Body of pancreas (tissue), 4 donors: ENCODE measurements at regions not wholly inside any gene's neighbourhood (a gene's known extent, or its start where the extent isn't known, plus 50 kb on each side); places are given as distances from the start of the nearest gene placed in this dataset.

Experiments used
- ATAC-seq: fragments of 150-250 bp; one replicate; pipeline ENCODE4 v1.9.1; 2016
- DNase-seq, 4 donors: peaks; one replicate each; pipeline ENCODE4 v3.0.0-alpha.2; 2019
- H3K27ac ChIP-seq, 4 donors: fragments of 200-600 bp; sonication (generic); 1 replicate in 3 of 4; 2 replicates in 1 of 4; pipeline versions ENCODE4 v1.5.1 to v1.6.1; 2016 to 2019; ENCODE audit warnings: mild to moderate bottlenecking in 1 of 4, mixed read lengths in 1 of 4, moderate library complexity in 1 of 4
- H3K27me3 ChIP-seq, 2 donors: fragments of 200-600 bp; sonication (generic); one replicate each; pipeline ENCODE4 v1.6.0; 2016; ENCODE audit warnings: mild to moderate bottlenecking in 1 of 2
- H3K36me3 ChIP-seq, 2 donors: fragments of 200-600 bp; sonication (generic); replicated peaks in 1 of 2; 2 replicates each; pipeline ENCODE4 v1.5.1; 2016; ENCODE audit warnings: low read depth in 2 of 2; ENCODE audit not compliant: insufficient read depth in 1 of 2
- H3K4me1 ChIP-seq: fragments of 200-600 bp; sonication (generic); one replicate; pipeline ENCODE4 v1.6.0; 2016
- H3K4me3 ChIP-seq, 2 donors: fragments of 200-600 bp; sonication (generic); 1 replicate in 1 of 2; 2 replicates in 1 of 2; pipeline ENCODE4 v1.5.1; 2016 to 2019
- H3K9me3 ChIP-seq, 3 donors: fragments of 200-600 bp; sonication (generic); 1 replicate in 2 of 3; 2 replicates in 1 of 3; pipeline ENCODE4 v1.5.1; 2016
- POLR2A ChIP-seq, 3 donors: fragments of 450-650 bp; IDR thresholded peaks; one replicate each; pipeline ENCODE4 v1.6.1; 2016; ENCODE audit warnings: antibody characterized with exemption in 3 of 3, mild to moderate bottlenecking in 2 of 3
- WGBS, 2 donors: methylation state at CpG; one replicate each; pipeline ENCODE4 v1.1.5; 2017; 5-methylcytosine and 5-hydroxymethylcytosine counted together
- intact Hi-C: fragments of 100-400 bp; cut with DNase I; formaldehyde crosslinking; loops from one replicate; pipeline ENCODE4 v1.15.1; 2023
- TF ChIP-seq, protein P1 (sequence below), 7 experiments: fragments of 450-650 bp in 4 of 7; fragments of 200-600 bp in 3 of 7; sonication (generic) in 3 of 7; IDR thresholded peaks; one replicate each; pipeline ENCODE4 v1.5.1; 2016 to 2019; ENCODE audit warnings: antibody characterized with exemption in 7 of 7

- Histone ChIP-seq H3K4me3 (no peak overlapping the region), H3K9me3 (no peaks in the 10 kb centered on the region), H3K27me3 (no peaks in the 10 kb centered on the region), H3K36me3 (no peaks in the 10 kb centered on the region), H3K27ac (no peak overlapping the region), H3K4me1 (no peaks in the 10 kb centered on the region)
- no peak for TF ChIP-seq POLR2A (IDR thresholded peaks at IDR 0.05)
- TF ChIP-seq, protein P1, sequence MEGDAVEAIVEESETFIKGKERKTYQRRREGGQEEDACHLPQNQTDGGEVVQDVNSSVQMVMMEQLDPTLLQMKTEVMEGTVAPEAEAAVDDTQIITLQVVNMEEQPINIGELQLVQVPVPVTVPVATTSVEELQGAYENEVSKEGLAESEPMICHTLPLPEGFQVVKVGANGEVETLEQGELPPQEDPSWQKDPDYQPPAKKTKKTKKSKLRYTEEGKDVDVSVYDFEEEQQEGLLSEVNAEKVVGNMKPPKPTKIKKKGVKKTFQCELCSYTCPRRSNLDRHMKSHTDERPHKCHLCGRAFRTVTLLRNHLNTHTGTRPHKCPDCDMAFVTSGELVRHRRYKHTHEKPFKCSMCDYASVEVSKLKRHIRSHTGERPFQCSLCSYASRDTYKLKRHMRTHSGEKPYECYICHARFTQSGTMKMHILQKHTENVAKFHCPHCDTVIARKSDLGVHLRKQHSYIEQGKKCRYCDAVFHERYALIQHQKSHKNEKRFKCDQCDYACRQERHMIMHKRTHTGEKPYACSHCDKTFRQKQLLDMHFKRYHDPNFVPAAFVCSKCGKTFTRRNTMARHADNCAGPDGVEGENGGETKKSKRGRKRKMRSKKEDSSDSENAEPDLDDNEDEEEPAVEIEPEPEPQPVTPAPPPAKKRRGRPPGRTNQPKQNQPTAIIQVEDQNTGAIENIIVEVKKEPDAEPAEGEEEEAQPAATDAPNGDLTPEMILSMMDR (IDR thresholded peaks at IDR 0.05), result no peak
- no peak for ATAC-seq
- DNase-seq, result no peak
- intact Hi-C loops, result no loop called here
- WGBS, 2 donors, result 71 to 87% methylated on average over 1 of the region's 1 CpG
These were observed 176.0 kb upstream of the DYRK2 start for GRCh38 chr12:67472539-67472938.

GRCh38 chr12:67474934-67475620, 173.5 kb upstream of the DYRK2 start:
- no peaks in the 10 kb centered on the region for H3K4me1 ChIP-seq
- H3K9me3 ChIP-seq, result no peaks in the 10 kb centered on the region
- TF ChIP-seq, protein P1 (IDR thresholded peaks at IDR 0.05), result no peak
- no peak for TF ChIP-seq POLR2A (IDR thresholded peaks at IDR 0.05)
- H3K36me3 ChIP-seq, result no peaks in the 10 kb centered on the region
- H3K27me3 ChIP-seq, result no peaks in the 10 kb centered on the region
- intact Hi-C loops, result no loop called here
- no peak for DNase-seq
- no peak overlapping the region for H3K27ac ChIP-seq
- ATAC-seq, result no peak
- no peak overlapping the region for H3K4me3 ChIP-seq
- WGBS, 2 donors, result 88 to 95% methylated on average over 3 of the region's 3 CpGs

GRCh38 chr12:67475725-67476124, 172.8 kb upstream of the DYRK2 start:
- H3K4me3 ChIP-seq, result no peak overlapping the region
- no peaks in the 10 kb centered on the region for H3K9me3 ChIP-seq
- intact Hi-C loops, result no loop called here
- no peaks in the 10 kb centered on the region for H3K4me1 ChIP-seq
- no peak for DNase-seq
- H3K27ac ChIP-seq, result no peak overlapping the region
- no peaks in the 10 kb centered on the region for H3K36me3 ChIP-seq
- no peak for ATAC-seq
- 53 to 61% methylated on average over 2 of the region's 2 CpGs for WGBS, 2 donors
- no peaks in the 10 kb centered on the region for H3K27me3 ChIP-seq
- TF ChIP-seq, protein P1 (IDR thresholded peaks at IDR 0.05), result no peak
- TF ChIP-seq POLR2A (IDR thresholded peaks at IDR 0.05), result no peak

DNA sequence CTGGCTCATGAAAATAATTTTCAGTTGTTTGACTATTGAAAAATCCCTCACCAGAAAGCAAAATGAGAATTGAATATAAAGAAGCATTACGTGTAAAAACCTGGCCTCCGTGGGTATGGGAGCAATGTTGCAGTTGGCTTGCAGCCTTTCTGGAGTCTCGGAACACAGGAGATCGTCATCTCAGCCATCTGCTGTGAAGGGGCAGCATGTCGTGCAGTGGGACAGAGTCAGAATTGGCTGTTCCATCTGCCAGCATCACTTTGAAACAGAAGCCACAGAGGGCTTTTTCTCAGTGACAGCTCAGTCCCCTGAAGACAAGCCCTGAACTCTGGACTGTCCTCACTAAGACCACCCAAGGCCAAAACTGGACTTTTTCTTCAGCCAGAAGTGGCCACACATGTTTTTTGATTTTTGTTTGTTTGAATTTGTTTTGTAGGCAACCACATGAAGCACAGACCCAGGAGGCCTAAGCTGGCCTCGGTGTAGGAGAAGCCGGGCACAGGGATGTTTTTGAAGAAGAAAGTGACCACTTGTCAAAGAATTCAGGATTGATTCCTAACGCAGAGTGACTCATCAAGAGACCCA, 170.8 kb upstream of the DYRK2 start:
- no peak for TF ChIP-seq POLR2A (IDR thresholded peaks at IDR 0.05)
- TF ChIP-seq, protein P1 (IDR thresholded peaks at IDR 0.05), result no peak
- no peaks in the 10 kb centered on the region for H3K36me3 ChIP-seq
- H3K9me3 ChIP-seq, result no peaks in the 10 kb centered on the region
- intact Hi-C loops, result no loop called here
- no peak overlapping the region for H3K4me3 ChIP-seq
- DNase-seq (no peak), ATAC-seq (no peak)
- WGBS, 2 donors, result 87 to 88% methylated on average over 8 of the region's 8 CpGs
- no peak overlapping the region for H3K27ac ChIP-seq
- H3K4me1 ChIP-seq, result no peaks in the 10 kb centered on the region
- no peaks in the 10 kb centered on the region for H3K27me3 ChIP-seq
